NOMO-1 treated with dmso at 0.1 percent for 144 hours (cell line): ENCODE measurements at regions not wholly inside any gene's neighbourhood (a gene's known extent, or its start where the extent isn't known, plus 50 kb on each side); places are given as distances from the start of the nearest gene placed in this dataset.
"Not testable (repeated sequence)": the region's sequence is repeated elsewhere in the genome, so short reads cannot be mapped to it uniquely, and the experiment has no call there.

Experiments
- DNase-seq: peaks from one replicate; lab custom pipeline; 2025; ENCODE audit not compliant: unreplicated experiment; lab: John Stamatoyannopoulos, UW

DNA sequence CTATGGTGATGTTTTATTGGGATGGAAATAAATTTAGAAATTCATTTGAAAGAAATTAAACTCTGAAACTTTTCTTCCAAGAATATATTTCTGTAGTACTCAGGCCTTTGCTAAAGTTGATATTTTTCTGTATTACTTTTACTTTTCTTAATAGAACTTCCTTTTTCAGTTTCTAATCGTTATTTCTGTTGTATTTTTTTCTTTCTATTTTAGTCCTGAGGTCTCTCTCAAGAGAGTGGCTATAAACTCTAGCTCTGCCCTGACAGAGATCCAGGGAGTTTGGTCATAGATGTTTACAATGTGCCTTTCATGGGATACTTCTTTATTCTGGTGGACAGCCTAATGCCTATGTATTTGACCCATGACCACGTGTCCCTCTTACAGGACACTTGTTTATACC lies 51.0 kb downstream of the OR2B6 start:
- DNase-seq, result peak; percentile 9

DNA sequence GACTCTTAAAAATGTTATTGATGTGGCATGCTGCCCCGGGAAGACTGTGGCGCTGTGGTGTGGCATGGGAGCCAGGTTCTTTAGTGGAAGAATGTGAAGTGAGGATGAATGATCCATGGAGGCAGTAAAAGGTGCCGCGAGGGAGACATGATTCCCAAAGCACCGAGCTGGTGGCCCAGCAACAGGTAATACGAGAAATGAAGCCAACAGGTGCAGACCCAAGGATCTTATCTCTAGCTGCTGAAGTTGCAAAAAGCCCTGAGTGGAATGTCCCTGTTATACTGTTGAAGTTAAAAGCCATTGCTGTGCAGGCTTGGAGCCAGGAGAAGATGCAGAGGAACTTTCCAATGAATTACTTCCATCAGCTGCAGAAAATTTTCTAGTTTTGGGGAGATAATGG lies 53.5 kb downstream of the OR2B6 start:
- DNase-seq, result no peak

DNA sequence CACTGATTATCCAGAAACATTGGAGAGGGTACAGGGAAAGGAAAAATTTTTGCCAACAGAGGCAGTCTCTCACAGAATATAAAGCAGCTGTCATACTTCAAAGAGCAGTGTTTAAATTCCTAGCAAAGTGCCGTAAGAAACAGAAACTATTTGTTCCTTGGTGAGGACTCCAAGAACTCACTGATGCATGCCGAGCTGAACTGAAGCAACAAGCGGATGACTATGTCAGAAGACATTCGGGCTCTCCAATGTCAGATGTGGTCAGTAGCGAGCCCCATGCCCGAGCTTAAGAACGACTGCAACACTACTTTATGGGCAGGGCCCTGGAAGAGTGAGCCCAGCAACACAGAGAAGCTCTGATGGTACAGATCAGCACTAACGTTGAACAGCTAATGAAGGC lies 54.7 kb downstream of the OR2B6 start:
- no peak for DNase-seq

DNA sequence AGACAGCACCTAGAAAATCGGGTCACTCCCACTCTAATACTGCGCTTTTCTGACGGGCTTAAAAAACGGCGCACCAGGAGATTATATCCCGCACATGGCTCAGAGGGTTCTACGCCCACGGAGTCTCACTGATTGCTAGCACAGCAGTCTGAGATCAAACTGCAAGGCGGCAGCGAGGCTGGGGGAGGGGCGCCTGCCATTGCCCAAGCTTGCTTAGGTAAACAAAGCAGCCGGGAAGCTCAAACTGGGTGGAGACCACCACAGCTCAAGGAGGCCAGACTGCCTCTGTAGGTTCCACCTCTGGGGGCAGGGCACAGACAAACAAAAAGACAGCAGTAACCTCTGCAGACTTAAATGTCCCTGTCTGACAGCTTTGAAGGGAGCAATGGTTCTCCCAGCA lies 59.4 kb upstream of the ZNF165 start:
- DNase-seq, result not testable (repeated sequence)

DNA sequence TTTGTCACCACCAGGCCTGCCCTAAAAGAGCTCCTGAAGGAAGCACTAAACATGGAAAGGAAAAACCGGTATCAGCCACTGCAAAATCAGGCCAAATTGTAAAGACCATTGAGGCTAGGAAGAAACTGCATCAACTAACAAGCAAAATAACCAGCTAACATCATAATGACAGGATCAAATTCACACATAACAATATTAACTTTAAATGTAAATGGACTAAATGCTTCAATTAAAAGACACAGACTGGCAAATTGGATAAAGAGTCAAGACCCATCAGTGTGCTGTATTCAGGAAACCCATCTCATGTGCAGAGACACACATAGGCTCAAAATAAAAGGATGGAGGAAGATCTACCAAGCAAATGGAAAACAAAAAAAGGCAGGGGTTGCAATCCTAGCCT lies 57.7 kb upstream of the ZNF165 start:
- DNase-seq, result not testable (repeated sequence)
